Astrocyte of the spinal cord (primary cell): ENCODE measurements at regions not wholly inside any gene's neighbourhood (a gene's known extent, or its start where the extent isn't known, plus 50 kb on each side); places are given as distances from the start of the nearest gene placed in this dataset.
"Not testable (repeated sequence)": the region's sequence is repeated elsewhere in the genome, so short reads cannot be mapped to it uniquely, and the experiment has no call there.

ENCODE experiments used
- DNase-seq: peaks from one replicate; pipeline ENCODE4 v3.0.0; 2011; ENCODE audit warnings: low read depth, low spot score
- H3K4me3 ChIP-seq: 2 replicates; pipeline ENCODE4 v1.5.1; 2011; ENCODE audit warnings: low read depth, mild to moderate bottlenecking, low read length, moderate library complexity
- CTCF ChIP-seq: IDR thresholded peaks from 2 replicates; pipeline ENCODE4 v1.5.1; 2012; ENCODE audit warnings: low read depth, mild to moderate bottlenecking, low read length, inconsistent platforms
- in situ Hi-C: cut with HindIII; loops from 2 replicates; pipeline ENCODE4 v1.10.0; 2017; ENCODE audit warnings: low sequenced_read_pairs

DNA sequence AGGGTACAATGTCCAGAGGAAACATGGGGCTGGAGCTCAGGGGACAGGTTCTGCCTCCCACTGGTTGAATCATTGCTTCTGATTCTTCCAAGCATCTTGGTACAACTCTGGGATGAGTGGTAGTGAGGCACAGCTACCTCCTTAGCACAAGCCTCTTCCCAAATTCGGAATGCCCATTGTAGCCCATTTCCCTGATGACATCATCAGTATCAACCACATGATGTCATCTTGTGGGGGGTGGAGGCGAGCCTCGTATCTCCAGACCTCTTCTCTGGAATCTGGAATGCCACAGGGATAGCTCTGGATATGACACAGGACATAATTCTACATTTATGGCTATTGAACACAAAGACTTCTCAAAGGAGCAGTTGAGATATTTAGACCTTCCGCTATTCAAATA lies 715.2 kb downstream of the RNF144A start:
- in situ Hi-C loops = no loop called here
- DNase-seq = no peak
- H3K4me3 ChIP-seq = no peak overlapping the region
- TF ChIP-seq CTCF = no peak

GRCh38 chr2:7633566-7634153 lies 716.4 kb downstream of the RNF144A start:
- no peak overlapping the region for H3K4me3 ChIP-seq
- in situ Hi-C loops = no loop called here
- TF ChIP-seq CTCF = no peak
- DNase-seq = no peak

DNA sequence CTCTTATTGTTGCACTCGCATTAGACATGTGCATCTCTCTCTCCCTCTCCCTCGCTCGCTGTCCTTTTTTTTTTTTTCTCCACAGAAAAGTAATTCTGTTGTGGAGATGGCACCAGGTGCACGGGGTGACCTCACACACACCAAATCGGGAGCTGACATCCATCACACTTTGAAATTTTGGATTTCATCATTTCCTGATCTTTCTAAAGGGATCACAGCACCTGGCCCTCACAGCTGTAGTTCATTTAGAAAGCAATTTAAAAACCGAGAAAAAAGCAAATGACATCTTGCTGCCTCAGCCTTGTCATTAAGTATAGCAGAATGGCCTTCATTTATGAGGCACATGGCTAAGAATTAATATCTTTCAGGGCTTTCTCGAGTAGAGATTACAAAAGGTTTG lies 717.2 kb downstream of the RNF144A start:
- no peak for DNase-seq
- H3K4me3 ChIP-seq = no peak overlapping the region
- TF ChIP-seq CTCF = no peak
- in situ Hi-C loops = no loop called here

GRCh38 chr2:7639476-7639875 lies 722.3 kb downstream of the RNF144A start:
- no peak overlapping the region for H3K4me3 ChIP-seq
- no peak for TF ChIP-seq CTCF
- in situ Hi-C loops = no loop called here
- no peak for DNase-seq

- H3K4me3 ChIP-seq, DNase-seq, in situ Hi-C loops: not testable (repeated sequence)
Observed at GRCh38 chr2:7641272-7641671, 724.1 kb downstream of the RNF144A start.

DNA sequence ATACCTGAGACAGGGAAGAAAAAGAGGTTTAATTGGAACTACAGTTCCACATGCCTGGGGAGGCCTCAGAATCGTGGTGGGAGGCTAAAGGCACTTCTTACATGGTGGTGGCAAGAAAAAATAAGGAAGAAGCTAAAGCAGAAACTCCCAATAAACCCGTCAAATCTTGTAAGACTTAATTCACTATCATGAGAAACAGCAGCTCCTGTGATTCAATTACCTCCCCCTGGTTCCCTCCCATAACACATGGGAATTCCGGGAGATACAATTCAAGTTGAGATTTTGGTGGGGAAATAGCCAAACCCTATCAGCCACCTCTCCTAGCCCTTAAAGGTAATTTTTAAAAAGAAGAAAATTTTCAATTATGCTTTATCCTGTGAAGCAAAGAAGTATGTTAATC lies 728.8 kb downstream of the RNF144A start:
- H3K4me3 ChIP-seq = no peak overlapping the region
- TF ChIP-seq CTCF = no peak
- DNase-seq = no peak
- in situ Hi-C loops = no loop called here

DNA sequence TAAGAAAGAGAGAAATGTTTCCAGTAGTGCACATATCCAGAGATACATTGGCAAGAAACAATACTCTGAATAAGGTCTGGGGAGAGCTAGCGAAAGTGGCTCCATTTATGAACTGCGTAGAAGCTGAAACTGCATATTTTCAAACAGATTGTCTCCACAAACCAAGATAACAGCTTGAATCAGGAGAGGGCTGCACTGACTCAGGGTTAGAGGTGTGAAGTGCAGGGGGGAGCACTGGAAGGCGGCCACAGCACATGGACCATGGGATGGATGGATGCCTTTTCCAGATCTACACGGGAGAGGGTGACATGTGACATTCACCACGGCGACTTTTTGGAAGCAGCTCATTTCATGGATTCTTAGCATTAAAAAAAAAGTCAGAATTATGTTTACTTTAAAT lies 729.4 kb downstream of the RNF144A start:
- in situ Hi-C loops = no loop called here
- DNase-seq = no peak
- no peak overlapping the region for H3K4me3 ChIP-seq
- TF ChIP-seq CTCF = no peak
